ENCODE measurements at regions not wholly inside any gene's neighbourhood (a gene's known extent, or its start where the extent isn't known, plus 50 kb on each side); places are given as distances from the start of the nearest gene placed in this dataset.

- TF ChIP-seq CTCF (conservative IDR thresholded peaks at IDR 0.05 in 1 of 2, IDR thresholded peaks at IDR 0.05 in 1 of 2; ENCODE audit: extremely low read depth in 1 of 2, insufficient read depth in 1 of 2, low read depth in 1 of 2, low read length in 2 of 2) = no peak
- TF ChIP-seq EZH2 (IDR thresholded peaks at IDR 0.05; ENCODE audit: borderline replicate concordance, low read length) = no peak
These were observed 142.0 kb downstream of the ACTR3 start for GRCh38 chr2:114031605-114032505.
